PC-3 (cell line): ENCODE measurements at regions not wholly inside any gene's neighbourhood (a gene's known extent, or its start where the extent isn't known, plus 50 kb on each side); places are given as distances from the start of the nearest gene placed in this dataset.

Experiments
- CTCF ChIP-seq: fragments of 300-600 bp; sonication (generic); conservative IDR thresholded peaks from 2 replicates; pipeline ENCODE4 v1.5.1; 2017; ENCODE audit warnings: antibody characterized with exemption, low read depth, mild to moderate bottlenecking, low read length
- EZH2 ChIP-seq: fragments of 300-600 bp; sonication (generic); IDR thresholded peaks from one replicate; pipeline ENCODE4 v1.6.1; 2017; ENCODE audit warnings: antibody characterized with exemption, mild to moderate bottlenecking, low read length; ENCODE audit not compliant: unreplicated experiment
- EZH2phosphoT487 ChIP-seq: fragments of 300-600 bp; sonication (generic); IDR thresholded peaks from 2 replicates; pipeline ENCODE4 v1.6.1; 2018; ENCODE audit warnings: mild to moderate bottlenecking, antibody characterized with exemption, low read length, borderline replicate concordance

GRCh38 chr9:31542384-31543055 lies 841.9 kb upstream of the ACO1 start:
- TF ChIP-seq CTCF (no peak), EZH2 (no peak), EZH2phosphoT487 (no peak)
